GM23248 (cell line): ENCODE measurements at regions not wholly inside any gene's neighbourhood (a gene's known extent, or its start where the extent isn't known, plus 50 kb on each side); places are given as distances from the start of the nearest gene placed in this dataset.
"Not testable (repeated sequence)": the region's sequence is repeated elsewhere in the genome, so short reads cannot be mapped to it uniquely, and the experiment has no call there.

ENCODE experiments used
- EZH2 ChIP-seq: fragments of 200-600 bp; sonication (generic); IDR thresholded peaks from 2 replicates; pipeline ENCODE4 v1.6.1; 2018; ENCODE audit warnings: antibody characterized with exemption, mild to moderate bottlenecking; ENCODE audit not compliant: insufficient read depth, poor library complexity, severe bottlenecking
- EZH2phosphoT487 ChIP-seq: fragments of 200-600 bp; sonication (generic); IDR thresholded peaks from 2 replicates; pipeline ENCODE4 v1.6.1; 2018; ENCODE audit warnings: antibody characterized with exemption, moderate library complexity, mild to moderate bottlenecking, low read depth; ENCODE audit not compliant: insufficient read depth

- not testable (repeated sequence) for TF ChIP-seq EZH2, EZH2phosphoT487
These were observed 117.2 kb downstream of the ZFAND4 start for GRCh38 chr10:45555332-45555731.
